NCI-H2227 (cell line): ENCODE measurements at regions not wholly inside any gene's neighbourhood (a gene's known extent, or its start where the extent isn't known, plus 50 kb on each side); places are given as distances from the start of the nearest gene placed in this dataset.

Experiments used
- DNase-seq: peaks from one replicate; lab custom pipeline; 2025; ENCODE audit not compliant: unreplicated experiment; lab: John Stamatoyannopoulos, UW

GRCh38 chr4:104418286-104418685, 76.4 kb downstream of the CXXC4 start:
- no peak for DNase-seq

- no peak for DNase-seq
Observed at GRCh38 chr4:104417357-104417882, 77.3 kb downstream of the CXXC4 start.

- DNase-seq, result no peak
Observed at GRCh38 chr4:104416725-104417356, 77.9 kb downstream of the CXXC4 start.

- DNase-seq, result peak; percentile 32
Observed at GRCh38 chr4:104413487-104413886, 81.2 kb downstream of the CXXC4 start.

- DNase-seq, result no peak
Observed at GRCh38 chr4:104412344-104412743, 82.3 kb downstream of the CXXC4 start.

- DNase-seq, result no peak
Observed at GRCh38 chr4:104411502-104411901, 83.2 kb downstream of the CXXC4 start.

- peak; percentile 5 for DNase-seq
Observed at GRCh38 chr4:104408878-104409277, 85.8 kb downstream of the CXXC4 start.

- DNase-seq, result no peak
Observed at GRCh38 chr4:104404361-104404760, 90.3 kb downstream of the CXXC4 start.

- DNase-seq, result peak; percentile 20
Observed at GRCh38 chr4:104395168-104395614, 99.5 kb downstream of the CXXC4 start.

- peak; percentile 23 for DNase-seq
Observed at GRCh38 chr4:104394406-104395167, 100.1 kb downstream of the CXXC4 start.

GRCh38 chr4:104393655-104394324, 100.9 kb downstream of the CXXC4 start:
- DNase-seq, result no peak

GRCh38 chr4:104385713-104386112, 109.0 kb downstream of the CXXC4 start:
- no peak for DNase-seq

GRCh38 chr4:104382961-104383360, 111.7 kb downstream of the CXXC4 start:
- DNase-seq, result no peak

GRCh38 chr4:104381729-104382128, 113.0 kb downstream of the CXXC4 start:
- DNase-seq, result no peak

GRCh38 chr4:104365618-104366017, 129.1 kb downstream of the CXXC4 start:
- no peak for DNase-seq

GRCh38 chr4:104353481-104353880, 141.2 kb downstream of the CXXC4 start:
- no peak for DNase-seq

GRCh38 chr4:104352211-104352610, 142.5 kb downstream of the CXXC4 start:
- DNase-seq, result no peak

- no peak for DNase-seq
Observed at GRCh38 chr4:104351706-104352105, 143.0 kb downstream of the CXXC4 start.

GRCh38 chr4:104345598-104346242, 149.0 kb downstream of the CXXC4 start:
- no peak for DNase-seq

GRCh38 chr4:104344342-104344980, 150.2 kb downstream of the CXXC4 start:
- DNase-seq, result no peak

- no peak for DNase-seq
Observed at GRCh38 chr4:104334410-104334809, 160.3 kb downstream of the CXXC4 start.
